ENCODE measurements at regions not wholly inside any gene's neighbourhood (a gene's known extent, or its start where the extent isn't known, plus 50 kb on each side); places are given as distances from the start of the nearest gene placed in this dataset. TPM values are rescaled to one million over a fixed set of nuclear protein-coding genes. Genes with fewer than 3 reads are reported as not detected.
"Not testable (repeated sequence)": the region's sequence is repeated elsewhere in the genome, so short reads cannot be mapped to it uniquely, and the experiment has no call there.

- no peak for TF ChIP-seq CTCF (IDR thresholded peaks at IDR 0.05; ENCODE audit: insufficient read depth, low read depth, low read length)
- no peak for DNase-seq (ENCODE audit: low read depth)
- H3K4me3 ChIP-seq (ENCODE audit: low read depth, low read length): no peak overlapping the region
These were observed 243.7 kb downstream of the MPDZ start for GRCh38 chr9:13035822-13036221.

GRCh38 chr9:13037808-13038207, 241.7 kb downstream of the MPDZ start:
- not testable (repeated sequence) for DNase-seq (ENCODE audit: low read depth)

GRCh38 chr9:13047827-13048587, 231.5 kb downstream of the MPDZ start:
- DNase-seq (ENCODE audit: low read depth): no peak
- H3K4me3 ChIP-seq (ENCODE audit: low read depth, low read length): no peak overlapping the region
- TF ChIP-seq CTCF (IDR thresholded peaks at IDR 0.05; ENCODE audit: insufficient read depth, low read depth, low read length): no peak

More at GRCh38 chr9:13037808-13038207, 241.7 kb downstream of the MPDZ start:
- not testable (repeated sequence) for H3K4me3 ChIP-seq (ENCODE audit: low read depth, low read length)

GRCh38 chr9:13049223-13049622, 230.3 kb downstream of the MPDZ start:
- no peak for TF ChIP-seq CTCF (IDR thresholded peaks at IDR 0.05; ENCODE audit: insufficient read depth, low read depth, low read length)
- no peak for DNase-seq (ENCODE audit: low read depth)
- no peak overlapping the region for H3K4me3 ChIP-seq (ENCODE audit: low read depth, low read length)

GRCh38 chr9:13053504-13053903, 226.0 kb downstream of the MPDZ start:
- DNase-seq (ENCODE audit: low read depth): no peak
- no peak overlapping the region for H3K4me3 ChIP-seq (ENCODE audit: low read depth, low read length)
- TF ChIP-seq CTCF (IDR thresholded peaks at IDR 0.05; ENCODE audit: insufficient read depth, low read depth, low read length): no peak

- TF ChIP-seq CTCF (IDR thresholded peaks at IDR 0.05; ENCODE audit: insufficient read depth, low read depth, low read length): no peak
- H3K4me3 ChIP-seq (ENCODE audit: low read depth, low read length): no peak overlapping the region
These were observed 225.1 kb downstream of the MPDZ start for GRCh38 chr9:13054389-13054788.

More at GRCh38 chr9:13054389-13054788, 225.1 kb downstream of the MPDZ start:
- no peak for DNase-seq (ENCODE audit: low read depth)

Small RNAs in the stretch of these regions (small RNA-seq; reads per million reads assigned to genes)
- gene RF00019: not detected

Data from fibroblast of villous mesenchyme (primary cell).